ENCODE measurements at regions not wholly inside any gene's neighbourhood (a gene's known extent, or its start where the extent isn't known, plus 50 kb on each side); places are given as distances from the start of the nearest gene placed in this dataset.
A peak's percentile ranks its signal among the peaks of the same experiment; 100 is the strongest.
"Not testable (repeated sequence)": the region's sequence is repeated elsewhere in the genome, so short reads cannot be mapped to it uniquely, and the experiment has no call there.

DNA sequence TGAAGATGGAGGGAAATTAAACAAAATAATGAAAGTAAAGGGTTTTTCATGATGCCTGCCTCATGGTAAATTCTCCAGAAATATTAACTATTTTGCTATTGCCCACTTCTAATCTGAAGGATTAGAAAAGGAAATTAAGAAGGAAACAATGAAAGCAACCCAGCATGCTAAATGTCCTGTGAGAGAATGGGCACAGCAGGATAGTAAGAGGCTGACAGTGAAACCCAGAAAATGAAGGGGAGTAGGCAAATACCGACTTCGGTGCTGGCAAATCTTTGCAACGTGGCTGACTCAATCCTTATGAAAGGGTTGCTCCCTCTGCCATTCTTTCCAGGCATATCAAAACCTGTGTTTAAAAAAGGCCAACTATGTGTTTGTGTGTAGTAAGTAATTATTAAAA lies 147.5 kb upstream of the SYNPR start:
- intact Hi-C loops (cut with DNase I) = no loop called here
- WGBS, 2 donors = 35 to 38% methylated on average over 3 of the region's 3 CpGs
- Histone ChIP-seq H3K36me3 (ENCODE audit: control insufficient read depth in 1 of 2, insufficient read depth in 2 of 2, low read length in 1 of 2) (no peaks in the 10 kb centered on the region), H3K27ac (ENCODE audit: low read depth in 1 of 2, low read length in 2 of 2) (no peak overlapping the region), H3K9me3 (ENCODE audit: control insufficient read depth, low read length) (no peaks in the 10 kb centered on the region), H3K27me3 (ENCODE audit: control insufficient read depth in 1 of 2, insufficient read depth in 2 of 2, low read length in 1 of 2) (no peaks in the 10 kb centered on the region), H3K4me3 (ENCODE audit: low read length in 2 of 2) (no peak overlapping the region), H3K4me1 (ENCODE audit: control insufficient read depth in 1 of 2, insufficient read depth in 2 of 2, low read length in 2 of 2) (no peaks in the 10 kb centered on the region)
- DNase-seq (no peak), ATAC-seq (ENCODE audit: low FRiP score) (no peak)

DNA sequence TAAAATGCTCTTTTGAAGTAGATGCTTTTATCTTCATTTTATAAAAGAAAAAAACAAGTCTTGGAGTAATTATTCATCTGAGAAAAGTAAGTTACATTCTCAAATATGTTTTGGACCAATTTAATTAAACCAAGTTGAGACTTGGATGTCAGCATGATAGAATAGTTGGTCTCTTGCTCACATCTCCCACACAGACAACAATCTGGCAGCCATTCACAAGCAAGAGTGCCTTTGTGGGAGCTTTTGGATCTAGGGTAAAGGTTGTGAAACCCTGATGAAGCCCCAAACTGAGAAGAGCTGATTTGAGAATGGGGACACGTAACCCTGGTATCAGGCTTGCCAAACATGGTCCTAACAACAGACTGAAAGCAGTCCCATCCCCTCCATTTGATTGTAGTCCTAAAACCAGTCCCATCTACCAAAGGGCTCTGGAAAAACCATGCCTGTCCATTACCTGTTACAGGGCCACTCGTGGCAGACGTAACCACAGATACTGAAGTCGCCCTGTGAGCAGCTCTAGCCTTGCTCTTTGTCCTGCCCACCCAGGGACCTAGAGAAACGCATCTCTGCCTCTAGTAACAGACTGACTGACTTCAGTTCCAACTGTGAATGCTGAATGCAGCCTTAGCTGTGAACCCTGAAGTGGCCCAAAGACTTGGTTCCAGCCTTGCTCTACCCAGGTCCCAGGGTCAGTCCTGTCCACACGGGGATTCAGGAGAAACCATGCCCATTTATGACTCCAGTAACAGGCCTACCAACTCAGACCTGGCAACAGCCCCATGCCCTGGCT lies 145.5 kb upstream of the SYNPR start:
- Histone ChIP-seq H3K4me3 (ENCODE audit: low read length in 2 of 2) (no peak overlapping the region), H3K4me1 (ENCODE audit: control insufficient read depth in 1 of 2, insufficient read depth in 2 of 2, low read length in 2 of 2) (no peaks in the 10 kb centered on the region), H3K9me3 (ENCODE audit: control insufficient read depth, low read length) (no peaks in the 10 kb centered on the region), H3K27me3 (ENCODE audit: control insufficient read depth in 1 of 2, insufficient read depth in 2 of 2, low read length in 1 of 2) (no peaks in the 10 kb centered on the region), H3K27ac (ENCODE audit: low read depth in 1 of 2, low read length in 2 of 2) (no peak overlapping the region), H3K36me3 (ENCODE audit: control insufficient read depth in 1 of 2, insufficient read depth in 2 of 2, low read length in 1 of 2) (no peaks in the 10 kb centered on the region)
- intact Hi-C loops (cut with DNase I) = no loop called here
- 71 to 76% methylated on average over 6 of the region's 6 CpGs for WGBS, 2 donors
- no peak for ATAC-seq (ENCODE audit: low FRiP score)
- DNase-seq = no peak

DNA sequence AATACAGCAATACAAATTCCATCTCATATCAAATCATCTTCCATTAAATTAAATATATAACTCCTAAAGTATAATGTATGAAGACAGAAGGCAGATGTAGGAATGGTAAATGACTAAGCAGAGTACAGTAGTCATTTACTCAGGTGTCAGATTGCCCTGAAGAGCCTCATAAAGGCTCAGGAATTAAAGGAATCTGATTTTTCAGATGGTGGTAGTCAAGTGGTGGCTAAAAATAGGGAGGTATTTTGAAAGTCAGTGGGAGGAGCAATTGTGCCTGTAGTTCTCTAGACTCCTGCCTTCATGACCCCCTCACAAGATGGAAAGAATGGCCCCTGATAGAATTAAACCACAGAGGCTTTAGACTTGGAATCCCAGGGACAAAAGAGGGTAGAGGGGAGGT lies 142.7 kb upstream of the SYNPR start:
- Histone ChIP-seq H3K4me1 (ENCODE audit: control insufficient read depth in 1 of 2, insufficient read depth in 2 of 2, low read length in 2 of 2) (no peaks in the 10 kb centered on the region), H3K27ac (ENCODE audit: low read depth in 1 of 2, low read length in 2 of 2) (no peak overlapping the region), H3K4me3 (ENCODE audit: low read length in 2 of 2) (peak overlapping the region in 1 of 2 donors; percentile 2), H3K9me3 (ENCODE audit: control insufficient read depth, low read length) (no peaks in the 10 kb centered on the region), H3K27me3 (ENCODE audit: control insufficient read depth in 1 of 2, insufficient read depth in 2 of 2, low read length in 1 of 2) (no peaks in the 10 kb centered on the region), H3K36me3 (ENCODE audit: control insufficient read depth in 1 of 2, insufficient read depth in 2 of 2, low read length in 1 of 2) (no peaks in the 10 kb centered on the region)
- DNase-seq (no peak), ATAC-seq (ENCODE audit: low FRiP score) (no peak)
- intact Hi-C loops (cut with DNase I) = no loop called here

DNA sequence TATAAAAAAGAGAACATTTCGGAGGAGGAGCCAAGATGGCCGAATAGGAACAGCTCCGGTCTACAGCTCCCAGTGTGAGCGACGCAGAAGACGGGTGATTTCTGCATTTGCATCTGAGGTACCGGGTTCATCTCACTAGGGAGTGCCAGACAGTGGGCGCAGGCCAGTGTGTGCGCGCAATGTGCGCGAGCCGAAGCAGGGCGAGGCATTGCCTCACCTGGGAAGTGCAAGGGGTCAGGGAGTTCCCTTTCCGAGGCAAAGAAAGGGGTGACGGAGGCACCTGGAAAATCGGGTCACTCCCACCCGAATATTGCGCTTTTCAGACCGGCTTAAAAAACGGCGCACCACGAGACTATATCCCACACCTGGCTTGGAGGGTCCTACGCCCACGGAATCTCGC lies 141.9 kb upstream of the SYNPR start:
- H3K4me3 ChIP-seq (ENCODE audit: low read length in 2 of 2); ATAC-seq (ENCODE audit: low FRiP score); intact Hi-C loops (cut with DNase I); H3K4me1 ChIP-seq (ENCODE audit: control insufficient read depth in 1 of 2, insufficient read depth in 2 of 2, low read length in 2 of 2); H3K27ac ChIP-seq (ENCODE audit: low read depth in 1 of 2, low read length in 2 of 2); H3K36me3 ChIP-seq (ENCODE audit: control insufficient read depth in 1 of 2, insufficient read depth in 2 of 2, low read length in 1 of 2); DNase-seq; H3K9me3 ChIP-seq (ENCODE audit: control insufficient read depth, low read length); H3K27me3 ChIP-seq (ENCODE audit: control insufficient read depth in 1 of 2, insufficient read depth in 2 of 2, low read length in 1 of 2): not testable (repeated sequence)
- 92 to 94% methylated on average over 18 to 23 of the region's 26 CpGs for WGBS, 2 donors

DNA sequence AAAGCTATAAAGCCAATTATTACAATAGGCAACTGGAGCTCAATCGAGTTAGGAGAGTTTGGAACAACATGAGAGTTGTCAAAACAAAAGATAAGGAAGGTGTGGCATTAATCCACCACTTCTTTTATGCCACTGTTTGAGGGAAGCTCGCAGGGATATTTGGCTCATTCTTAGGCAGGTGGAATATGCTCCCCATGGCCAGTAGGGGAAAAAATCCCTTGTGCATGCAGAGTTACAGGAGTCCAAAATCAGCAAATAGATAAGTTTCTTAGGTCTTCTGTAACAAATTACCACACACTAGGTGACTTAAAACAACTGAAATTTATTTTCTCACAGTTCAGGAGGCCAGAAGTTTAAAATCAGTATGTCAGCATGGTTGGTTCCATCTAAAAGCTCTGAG lies 135.4 kb upstream of the SYNPR start:
- no peaks in the 10 kb centered on the region for H3K36me3 ChIP-seq (ENCODE audit: control insufficient read depth in 1 of 2, insufficient read depth in 2 of 2, low read length in 1 of 2)
- H3K9me3 ChIP-seq (ENCODE audit: control insufficient read depth, low read length) = peaks cover 2% of the 10 kb centered on the region
- no peak overlapping the region for H3K4me3 ChIP-seq (ENCODE audit: low read length in 2 of 2)
- H3K4me1 ChIP-seq (ENCODE audit: control insufficient read depth in 1 of 2, insufficient read depth in 2 of 2, low read length in 2 of 2) = no peaks in the 10 kb centered on the region
- no peaks in the 10 kb centered on the region for H3K27me3 ChIP-seq (ENCODE audit: control insufficient read depth in 1 of 2, insufficient read depth in 2 of 2, low read length in 1 of 2)
- H3K27ac ChIP-seq (ENCODE audit: low read depth in 1 of 2, low read length in 2 of 2) = no peak overlapping the region
- DNase-seq = no peak
- 58 to 61% methylated on average over 2 of the region's 2 CpGs for WGBS, 2 donors
- ATAC-seq (ENCODE audit: low FRiP score) = no peak
- intact Hi-C loops (cut with DNase I) = no loop called here

DNA sequence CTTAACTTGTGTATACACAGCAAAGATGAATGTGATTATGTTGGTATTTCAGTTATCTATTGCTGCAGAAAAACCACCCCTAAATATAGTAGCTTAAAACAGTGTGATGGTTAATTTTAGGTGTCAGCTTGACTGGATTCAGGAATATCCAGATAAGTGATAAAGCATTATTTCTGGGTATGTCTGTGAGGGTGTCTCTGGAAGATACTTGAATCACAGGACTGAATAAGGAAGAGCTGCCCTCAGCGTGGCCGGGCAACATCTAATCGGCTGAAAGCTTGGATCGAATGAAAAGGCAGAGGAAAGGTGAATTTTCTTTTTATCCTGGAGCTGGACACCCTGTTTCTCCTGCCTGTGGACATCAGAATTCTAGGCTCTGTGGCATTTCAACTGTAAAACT lies 132.0 kb upstream of the SYNPR start:
- Histone ChIP-seq H3K9me3 (ENCODE audit: control insufficient read depth, low read length) (peaks cover 2% of the 10 kb centered on the region), H3K4me1 (ENCODE audit: control insufficient read depth in 1 of 2, insufficient read depth in 2 of 2, low read length in 2 of 2) (no peaks in the 10 kb centered on the region), H3K27ac (ENCODE audit: low read depth in 1 of 2, low read length in 2 of 2) (no peak overlapping the region), H3K4me3 (ENCODE audit: low read length in 2 of 2) (no peak overlapping the region), H3K27me3 (ENCODE audit: control insufficient read depth in 1 of 2, insufficient read depth in 2 of 2, low read length in 1 of 2) (no peaks in the 10 kb centered on the region), H3K36me3 (ENCODE audit: control insufficient read depth in 1 of 2, insufficient read depth in 2 of 2, low read length in 1 of 2) (no peaks in the 10 kb centered on the region)
- intact Hi-C loops (cut with DNase I) = no loop called here
- no peak for ATAC-seq (ENCODE audit: low FRiP score)
- no peak for DNase-seq
- WGBS, 2 donors = 88 to 93% methylated on average over 4 of the region's 4 CpGs

DNA sequence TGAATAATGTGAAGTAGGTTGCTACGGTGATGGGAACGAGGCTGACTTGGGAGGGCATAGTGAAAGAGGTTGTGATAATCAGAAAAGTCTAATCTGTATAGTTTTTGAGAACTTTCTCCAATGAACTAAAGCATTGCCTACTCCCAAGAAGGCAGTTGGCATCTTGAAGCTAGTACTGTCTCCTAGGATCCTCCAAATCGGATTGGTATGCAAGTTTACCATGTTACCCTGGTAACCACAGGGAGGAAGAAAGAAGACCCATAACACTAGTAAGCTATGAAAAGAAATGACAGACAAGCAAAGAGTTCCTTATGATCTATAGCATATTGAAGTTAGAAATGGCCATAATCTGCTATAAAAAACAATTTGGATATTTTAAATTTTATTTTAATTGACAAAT lies 127.2 kb upstream of the SYNPR start:
- Histone ChIP-seq H3K27me3 (ENCODE audit: control insufficient read depth in 1 of 2, insufficient read depth in 2 of 2, low read length in 1 of 2) (no peaks in the 10 kb centered on the region), H3K4me3 (ENCODE audit: low read length in 2 of 2) (no peak overlapping the region), H3K36me3 (ENCODE audit: control insufficient read depth in 1 of 2, insufficient read depth in 2 of 2, low read length in 1 of 2) (no peaks in the 10 kb centered on the region), H3K4me1 (ENCODE audit: control insufficient read depth in 1 of 2, insufficient read depth in 2 of 2, low read length in 2 of 2) (no peaks in the 10 kb centered on the region), H3K9me3 (ENCODE audit: control insufficient read depth, low read length) (no peaks in the 10 kb centered on the region), H3K27ac (ENCODE audit: low read depth in 1 of 2, low read length in 2 of 2) (no peak overlapping the region)
- intact Hi-C loops (cut with DNase I) = no loop called here
- DNase-seq = no peak
- WGBS, 2 donors = 63 to 69% methylated on average over 3 of the region's 3 CpGs
- no peak for ATAC-seq (ENCODE audit: low FRiP score)

DNA sequence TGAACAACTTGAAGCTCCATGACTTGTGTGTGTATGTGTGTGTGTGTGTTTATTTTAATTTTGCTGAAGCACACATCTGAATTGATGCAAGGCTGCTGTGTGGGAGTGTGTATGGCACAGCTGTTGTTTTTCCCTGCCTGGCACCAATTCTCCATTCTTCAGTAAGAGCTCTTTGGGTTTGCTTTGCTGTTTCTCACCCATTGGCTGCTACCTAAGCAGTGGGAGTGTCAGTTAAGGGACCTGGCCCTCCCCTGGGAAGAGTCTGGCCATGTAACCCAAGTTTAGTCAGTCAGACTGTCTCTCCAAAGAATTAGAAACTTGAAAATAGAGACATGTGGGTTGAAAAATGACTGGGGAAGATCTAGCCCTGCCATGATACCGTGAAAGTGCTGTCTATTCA lies 126.2 kb upstream of the SYNPR start:
- no peaks in the 10 kb centered on the region for H3K27me3 ChIP-seq (ENCODE audit: control insufficient read depth in 1 of 2, insufficient read depth in 2 of 2, low read length in 1 of 2)
- 77 to 79% methylated on average over 1 of the region's 1 CpG for WGBS, 2 donors
- no peaks in the 10 kb centered on the region for H3K9me3 ChIP-seq (ENCODE audit: control insufficient read depth, low read length)
- ATAC-seq (ENCODE audit: low FRiP score) = no peak
- no peaks in the 10 kb centered on the region for H3K36me3 ChIP-seq (ENCODE audit: control insufficient read depth in 1 of 2, insufficient read depth in 2 of 2, low read length in 1 of 2)
- no peak for DNase-seq
- H3K27ac ChIP-seq (ENCODE audit: low read depth in 1 of 2, low read length in 2 of 2) = no peak overlapping the region
- intact Hi-C loops (cut with DNase I) = no loop called here
- H3K4me3 ChIP-seq (ENCODE audit: low read length in 2 of 2) = no peak overlapping the region
- no peaks in the 10 kb centered on the region for H3K4me1 ChIP-seq (ENCODE audit: control insufficient read depth in 1 of 2, insufficient read depth in 2 of 2, low read length in 2 of 2)

DNA sequence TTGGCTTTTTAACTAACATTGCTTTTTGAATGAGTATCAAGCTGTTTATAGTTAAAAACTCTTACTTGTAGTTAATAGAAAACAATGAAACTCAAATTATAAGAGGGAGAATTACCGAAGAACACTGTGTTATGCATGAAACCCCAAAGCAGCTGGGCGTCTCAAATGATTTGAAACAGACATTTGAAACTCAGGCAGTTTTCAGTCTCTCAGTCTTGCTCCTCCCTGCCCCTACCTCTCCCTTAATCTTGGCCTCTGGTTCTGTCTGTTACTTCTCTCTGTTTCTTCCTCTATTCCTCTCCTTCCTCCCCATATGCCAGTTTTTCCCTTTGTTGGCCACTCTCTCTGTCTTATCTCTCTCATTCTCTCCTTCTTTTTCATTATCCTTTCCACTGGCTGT lies 118.3 kb upstream of the SYNPR start:
- Histone ChIP-seq H3K27ac (ENCODE audit: low read depth in 1 of 2, low read length in 2 of 2) (no peak overlapping the region), H3K36me3 (ENCODE audit: control insufficient read depth in 1 of 2, insufficient read depth in 2 of 2, low read length in 1 of 2) (no peaks in the 10 kb centered on the region), H3K4me3 (ENCODE audit: low read length in 2 of 2) (no peak overlapping the region), H3K27me3 (ENCODE audit: control insufficient read depth in 1 of 2, insufficient read depth in 2 of 2, low read length in 1 of 2) (no peaks in the 10 kb centered on the region), H3K4me1 (ENCODE audit: control insufficient read depth in 1 of 2, insufficient read depth in 2 of 2, low read length in 2 of 2) (no peaks in the 10 kb centered on the region), H3K9me3 (ENCODE audit: control insufficient read depth, low read length) (no peaks in the 10 kb centered on the region)
- DNase-seq = no peak
- WGBS, 2 donors = 60 to 67% methylated on average over 2 of the region's 2 CpGs
- no peak for ATAC-seq (ENCODE audit: low FRiP score)
- intact Hi-C loops (cut with DNase I) = no loop called here
